Left renal pelvis (tissue), 4 donors: ENCODE measurements at regions not wholly inside any gene's neighbourhood (a gene's known extent, or its start where the extent isn't known, plus 50 kb on each side); places are given as distances from the start of the nearest gene placed in this dataset.

Source experiments
- DNase-seq, 4 donors: peaks; one replicate each; pipeline ENCODE4 v3.0.0-alpha.2; 2013; ENCODE audit warnings: low read depth in 4 of 4, low spot score in 3 of 4

- DNase-seq = no peak
Observed at GRCh38 chr5:144583541-144584449, 413.1 kb downstream of the KCTD16 start.

DNA sequence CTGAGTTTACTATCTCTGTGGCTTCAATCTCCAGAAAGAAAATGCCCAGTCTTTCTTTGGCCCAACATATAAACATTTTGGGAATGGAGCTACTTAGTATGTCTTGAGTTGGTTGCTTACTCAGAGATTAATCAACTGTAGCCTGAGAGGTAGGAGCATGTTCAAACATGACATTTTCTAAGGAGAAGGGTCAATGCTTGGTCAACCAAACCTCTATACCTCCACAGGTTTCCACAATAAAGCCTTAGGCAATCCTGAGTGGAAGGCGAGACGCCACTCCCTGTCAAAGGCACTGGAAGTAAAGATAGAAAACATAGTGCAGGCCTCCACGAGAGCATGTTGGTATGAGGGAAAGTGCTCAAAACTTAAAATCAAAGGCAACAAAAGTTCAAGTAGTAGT lies 411.4 kb downstream of the KCTD16 start:
- no peak for DNase-seq

DNA sequence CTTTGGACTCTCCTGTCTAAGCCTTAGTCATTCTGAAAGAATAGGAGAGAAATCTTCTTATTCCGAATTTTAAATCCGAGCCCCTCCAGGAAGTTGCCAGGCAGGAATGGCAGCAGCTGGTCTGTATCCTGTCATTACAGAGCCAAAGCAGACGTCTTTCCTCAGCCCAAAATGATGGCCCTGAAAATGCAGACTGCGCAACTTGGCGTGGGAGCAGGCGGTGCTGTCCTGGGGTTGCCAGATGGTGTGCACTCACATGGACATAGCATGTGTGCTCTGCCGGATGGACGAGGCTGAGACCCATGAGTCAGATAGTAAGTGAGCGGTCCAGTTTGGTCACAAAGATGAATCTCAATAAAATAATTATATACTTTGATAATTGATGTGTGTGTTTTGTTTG lies 410.4 kb downstream of the KCTD16 start:
- DNase-seq = no peak

DNA sequence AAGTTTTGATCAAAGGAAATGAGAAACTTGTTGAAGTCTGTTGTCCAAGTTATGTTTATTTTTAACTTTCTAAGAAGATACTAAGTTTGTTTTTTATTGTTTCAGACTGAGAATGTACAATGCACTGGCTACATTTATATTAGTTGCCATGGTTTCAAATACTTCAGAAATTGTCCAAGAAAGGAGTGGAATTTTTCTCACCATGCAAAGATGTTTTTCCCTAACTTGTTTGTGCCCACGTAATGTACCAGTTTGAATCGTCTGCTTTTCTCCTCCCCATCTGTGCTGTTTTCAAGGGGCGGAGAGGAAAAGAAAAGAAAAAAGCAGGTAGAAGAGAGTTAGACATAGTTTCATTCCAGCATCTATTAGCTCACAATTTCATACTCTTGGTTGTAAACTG lies 407.0 kb downstream of the KCTD16 start:
- DNase-seq = no peak

- DNase-seq = no peak
Observed at GRCh38 chr5:144575736-144576135, 405.1 kb downstream of the KCTD16 start.

DNA sequence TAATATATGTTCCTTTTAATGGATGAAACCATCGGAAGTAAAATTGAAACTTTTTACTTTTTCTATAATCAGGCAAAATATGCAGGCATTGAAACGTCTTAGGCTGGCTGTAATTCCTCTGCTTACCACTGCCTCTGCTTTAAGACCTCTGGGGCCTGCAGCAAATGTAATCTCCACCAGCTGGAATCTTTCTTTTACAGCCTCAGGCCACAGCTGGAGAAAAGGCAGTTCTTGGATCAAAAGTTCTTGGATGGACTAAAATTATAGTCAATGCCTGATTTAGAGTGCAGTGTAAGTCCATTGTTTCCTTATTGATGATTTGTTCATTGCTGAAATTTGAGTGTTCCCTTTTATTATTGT lies 396.7 kb downstream of the KCTD16 start:
- no peak for DNase-seq

DNA sequence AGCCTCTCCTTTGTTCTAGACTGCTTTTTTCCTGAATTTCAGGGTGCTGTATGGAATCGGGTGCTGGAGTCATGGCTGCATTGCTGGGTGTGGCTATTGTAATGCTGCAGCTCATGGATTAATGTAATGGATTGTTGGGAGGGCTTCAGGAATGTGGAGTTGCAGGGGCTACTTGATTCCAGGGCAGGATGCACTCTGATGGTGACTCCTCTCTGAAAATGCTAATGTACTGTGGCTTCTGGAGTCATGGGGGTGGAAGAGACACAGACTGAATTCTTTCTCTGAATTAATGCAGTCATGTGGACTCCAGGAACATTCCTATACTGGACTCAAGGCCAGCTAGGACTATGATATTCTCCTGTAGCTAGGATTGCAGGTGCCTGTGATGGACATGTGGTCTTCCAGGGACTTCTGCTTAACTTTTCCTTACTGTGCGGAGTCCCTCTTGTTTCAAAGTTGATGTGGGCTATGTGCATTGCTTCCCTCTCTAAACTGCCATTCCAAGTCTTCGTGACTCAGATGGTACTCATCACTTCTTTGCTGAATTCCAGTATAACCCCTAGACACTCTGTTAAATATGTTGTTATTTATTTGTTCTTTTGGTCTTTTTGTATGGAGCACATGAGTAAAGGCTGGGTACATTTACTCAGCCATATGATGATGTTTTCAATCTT lies 396.2 kb downstream of the KCTD16 start:
- DNase-seq = no peak

GRCh38 chr5:144549580-144549979 lies 378.9 kb downstream of the KCTD16 start:
- DNase-seq = peak; percentile 10 to 36 (median 18)

DNA sequence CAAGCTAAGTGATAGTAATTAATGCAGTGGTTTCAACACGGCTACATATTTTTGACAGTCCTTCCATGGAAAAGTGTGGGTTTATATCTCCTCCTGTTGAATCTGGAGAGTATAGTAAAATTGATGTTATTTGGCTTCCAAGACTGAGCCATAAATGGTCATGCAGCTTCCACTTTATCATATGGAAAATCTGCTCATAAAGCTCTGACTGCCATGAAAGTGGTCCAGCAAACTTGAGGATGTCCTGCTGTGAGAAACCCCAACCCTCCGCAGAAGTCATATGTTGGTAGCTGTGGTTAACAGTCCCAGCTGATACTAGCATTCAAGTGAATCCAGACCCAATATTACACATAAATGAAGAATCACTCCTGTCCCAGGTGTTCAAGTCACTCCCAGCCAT lies 378.3 kb downstream of the KCTD16 start:
- DNase-seq = no peak

DNA sequence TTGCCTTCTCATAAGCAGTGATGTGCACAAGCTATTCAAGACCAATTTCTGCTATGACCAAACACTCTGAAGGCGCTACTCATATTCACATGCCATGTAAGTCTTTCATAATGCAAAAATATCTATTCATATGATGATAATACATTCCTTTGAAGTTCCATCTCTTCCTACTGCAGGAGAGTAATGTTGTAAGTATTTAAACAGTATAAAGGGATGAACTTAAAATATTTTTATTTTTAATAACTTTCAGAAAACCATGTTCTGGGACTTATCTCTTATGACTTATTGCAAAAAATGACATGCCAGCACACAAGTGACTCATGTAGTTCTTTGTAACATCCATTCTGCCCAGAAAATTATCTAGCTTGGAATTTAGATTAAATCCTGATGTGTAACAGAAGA lies 376.4 kb downstream of the KCTD16 start:
- DNase-seq = no peak

- no peak for DNase-seq
Observed at GRCh38 chr5:144538845-144539244, 368.2 kb downstream of the KCTD16 start.
